Tibial artery (tissue), 4 donors: ENCODE measurements at regions not wholly inside any gene's neighbourhood (a gene's known extent, or its start where the extent isn't known, plus 50 kb on each side); places are given as distances from the start of the nearest gene placed in this dataset.

ENCODE experiments used
- DNase-seq, 2 donors: peaks; one replicate each; pipeline ENCODE4 v3.0.0-alpha.2; 2019
- H3K27ac ChIP-seq, 2 donors: fragments of 200-600 bp; sonication (generic) in 1 of 2; 1 replicate in 1 of 2; 2 replicates in 1 of 2; pipeline ENCODE4 v1.5.1; 2018 to 2019; ENCODE audit warnings: mild to moderate bottlenecking in 1 of 2
- H3K27me3 ChIP-seq, 2 donors: fragments of 200-600 bp; sonication (generic) in 1 of 2; one replicate each; pipeline versions ENCODE4 v1.5.1 to v1.6.0; 2016 to 2019
- H3K36me3 ChIP-seq, 3 donors: fragments of 200-600 bp; sonication (generic) in 2 of 3; one replicate each; pipeline ENCODE4 v1.5.1; 2016 to 2019; ENCODE audit warnings: mild to moderate bottlenecking in 2 of 3
- H3K4me1 ChIP-seq, 4 donors: fragments of 200-600 bp; sonication (generic) in 2 of 4; 1 replicate in 3 of 4; 2 replicates in 1 of 4; pipeline ENCODE4 v1.5.1; 2016 to 2019
- H3K4me3 ChIP-seq, 2 donors: fragments of 200-600 bp; sonication (generic) in 1 of 2; 1 replicate in 1 of 2; 2 replicates in 1 of 2; pipeline ENCODE4 v1.5.1; 2018 to 2019; ENCODE audit warnings: mild to moderate bottlenecking in 2 of 2
- H3K9me3 ChIP-seq, 3 donors: fragments of 200-600 bp; sonication (generic) in 1 of 3; one replicate each; pipeline ENCODE4 v1.5.1; 2016 to 2019
- CTCF ChIP-seq, 2 experiments: fragments of 200-600 bp in 1 of 2; fragments of 450-650 bp in 1 of 2; IDR thresholded peaks; one replicate each; pipeline ENCODE4 v1.5.1; 2017 to 2019; ENCODE audit warnings: antibody characterized with exemption in 2 of 2, mild to moderate bottlenecking in 1 of 2, moderate library complexity in 1 of 2
- intact Hi-C: fragments of 100-400 bp; cut with DNase I; formaldehyde crosslinking; loops from one replicate; pipeline ENCODE4 v1.15.0; 2023; ENCODE audit warnings: low total_unique reads

DNA sequence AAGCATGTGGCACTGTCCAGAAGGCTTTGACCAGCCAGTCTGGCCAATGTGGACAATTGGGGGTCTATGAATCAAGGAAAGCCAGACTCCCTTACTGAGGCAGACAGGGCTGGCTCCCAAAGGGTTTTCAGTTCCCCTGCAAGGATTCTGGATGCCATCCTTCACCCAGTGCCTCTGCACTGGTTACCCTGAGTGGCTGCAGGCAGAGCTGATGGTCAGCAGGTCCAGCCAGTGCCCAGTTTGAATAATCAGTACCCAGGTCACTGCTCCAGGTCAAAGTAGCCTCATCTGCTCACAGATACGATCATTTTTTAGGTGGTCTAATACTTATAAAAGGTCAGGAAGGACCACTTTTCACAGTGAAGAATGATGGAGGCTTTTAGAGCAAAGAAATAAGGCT is 52.2 kb upstream of the MAMLD1 start:
- H3K4me1 ChIP-seq = no peaks in the 10 kb centered on the region
- intact Hi-C loops = no loop called here
- DNase-seq = no peak

GRCh38 chrX:150312931-150313330 is 50.2 kb upstream of the MAMLD1 start:
- intact Hi-C loops = no loop called here
- no peaks in the 10 kb centered on the region for H3K9me3 ChIP-seq

More for the DNA sequence above, 52.2 kb upstream of the MAMLD1 start:
- no peaks in the 10 kb centered on the region for H3K27me3 ChIP-seq
- H3K36me3 ChIP-seq = no peaks in the 10 kb centered on the region
- no peaks in the 10 kb centered on the region for H3K9me3 ChIP-seq
- no peak overlapping the region for H3K27ac ChIP-seq
- no peak overlapping the region for H3K4me3 ChIP-seq
- no peak for TF ChIP-seq CTCF (IDR thresholded peaks at IDR 0.05)

More at GRCh38 chrX:150312931-150313330, 50.2 kb upstream of the MAMLD1 start:
- no peak for TF ChIP-seq CTCF (IDR thresholded peaks at IDR 0.05)
- DNase-seq = no peak
- Histone ChIP-seq H3K27me3 (no peaks in the 10 kb centered on the region), H3K36me3 (no peaks in the 10 kb centered on the region), H3K27ac (no peak overlapping the region), H3K4me1 (no peaks in the 10 kb centered on the region), H3K4me3 (no peak overlapping the region)
